ENCODE measurements at regions not wholly inside any gene's neighbourhood (a gene's known extent, or its start where the extent isn't known, plus 50 kb on each side); places are given as distances from the start of the nearest gene placed in this dataset.
A peak's percentile ranks its signal among the peaks of the same experiment; 100 is the strongest.

DNA sequence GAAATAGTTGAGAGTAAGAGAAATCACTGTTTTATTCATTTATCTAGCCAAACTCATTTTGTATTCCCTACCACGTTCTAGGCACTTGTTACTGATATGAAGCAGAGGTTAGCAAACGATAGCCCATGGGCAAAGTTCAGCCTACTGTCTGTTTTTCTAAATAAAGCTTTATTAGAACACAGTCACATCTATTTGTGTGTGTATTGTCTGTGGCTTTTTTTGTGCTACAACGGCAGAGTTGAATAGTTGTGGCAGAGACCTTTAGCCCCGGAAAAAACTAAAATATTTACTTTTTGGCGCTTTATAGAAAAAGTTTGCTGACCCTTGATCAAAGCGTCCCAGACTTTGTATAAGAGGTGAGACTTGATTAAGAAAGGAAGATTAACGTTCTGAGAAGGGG, 289.1 kb upstream of the CFAP20DC start:
- DNase-seq (ENCODE audit: low spot score): no peak

DNA sequence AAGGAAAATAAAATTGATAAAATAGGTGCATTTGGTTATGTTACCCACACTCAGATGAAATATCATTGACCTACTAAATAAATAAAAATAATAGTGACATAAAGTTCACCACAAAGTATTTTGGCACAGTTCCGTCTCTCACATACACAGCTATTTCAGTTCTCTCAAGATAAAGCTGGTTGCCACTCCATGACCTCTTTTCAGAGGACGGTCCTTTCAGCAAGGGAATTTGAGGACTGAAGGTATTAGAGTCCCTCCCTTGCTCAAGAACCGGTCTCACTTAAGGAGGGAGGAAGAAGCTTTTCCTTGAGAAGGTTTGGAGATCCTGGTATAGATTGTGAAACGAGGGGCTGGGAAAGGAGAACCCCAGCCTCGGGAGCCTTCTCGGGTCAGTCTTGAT, 285.5 kb upstream of the CFAP20DC start:
- no peak for DNase-seq (ENCODE audit: low spot score)

DNA sequence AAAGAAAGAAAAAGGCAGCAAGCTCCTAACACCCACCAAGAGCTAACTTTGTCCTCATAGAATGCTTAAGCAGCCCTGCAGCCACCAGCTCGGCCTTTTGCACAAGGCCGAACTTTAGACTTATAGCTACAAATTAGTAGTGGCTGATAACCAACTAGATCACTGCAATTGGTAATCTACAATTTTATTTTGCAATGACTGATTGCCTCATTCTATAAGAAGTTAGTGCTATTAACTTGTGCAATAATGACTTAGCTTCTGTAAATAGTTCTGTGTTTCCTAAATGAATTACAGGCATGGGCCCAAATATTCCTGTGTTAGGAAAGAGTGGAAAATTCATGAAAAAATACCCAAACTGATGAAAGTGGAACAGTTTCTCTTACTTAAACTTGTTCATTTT, 284.8 kb upstream of the CFAP20DC start:
- DNase-seq (ENCODE audit: low spot score): no peak

DNA sequence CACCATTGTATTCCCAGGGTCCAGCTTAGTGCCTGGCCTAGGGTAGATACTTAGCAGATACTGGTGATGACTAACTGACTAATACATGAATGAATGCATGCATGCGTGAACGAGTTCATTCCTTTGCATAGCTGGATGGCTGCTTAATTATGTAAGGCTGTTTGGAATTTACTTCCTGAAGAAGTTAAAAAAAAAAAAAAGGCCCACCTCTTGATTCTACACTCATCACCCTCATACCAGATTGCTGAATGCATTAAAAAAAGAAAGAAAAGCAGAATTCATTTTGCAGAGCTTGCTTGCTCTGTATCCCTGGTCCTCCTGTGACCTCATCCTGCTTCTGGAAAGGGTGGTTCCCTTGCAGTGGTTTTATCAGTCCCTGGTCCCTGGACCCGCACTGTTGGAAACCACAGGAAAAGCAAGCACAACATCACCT, 277.6 kb upstream of the CFAP20DC start:
- no peak for DNase-seq (ENCODE audit: low spot score)

DNA sequence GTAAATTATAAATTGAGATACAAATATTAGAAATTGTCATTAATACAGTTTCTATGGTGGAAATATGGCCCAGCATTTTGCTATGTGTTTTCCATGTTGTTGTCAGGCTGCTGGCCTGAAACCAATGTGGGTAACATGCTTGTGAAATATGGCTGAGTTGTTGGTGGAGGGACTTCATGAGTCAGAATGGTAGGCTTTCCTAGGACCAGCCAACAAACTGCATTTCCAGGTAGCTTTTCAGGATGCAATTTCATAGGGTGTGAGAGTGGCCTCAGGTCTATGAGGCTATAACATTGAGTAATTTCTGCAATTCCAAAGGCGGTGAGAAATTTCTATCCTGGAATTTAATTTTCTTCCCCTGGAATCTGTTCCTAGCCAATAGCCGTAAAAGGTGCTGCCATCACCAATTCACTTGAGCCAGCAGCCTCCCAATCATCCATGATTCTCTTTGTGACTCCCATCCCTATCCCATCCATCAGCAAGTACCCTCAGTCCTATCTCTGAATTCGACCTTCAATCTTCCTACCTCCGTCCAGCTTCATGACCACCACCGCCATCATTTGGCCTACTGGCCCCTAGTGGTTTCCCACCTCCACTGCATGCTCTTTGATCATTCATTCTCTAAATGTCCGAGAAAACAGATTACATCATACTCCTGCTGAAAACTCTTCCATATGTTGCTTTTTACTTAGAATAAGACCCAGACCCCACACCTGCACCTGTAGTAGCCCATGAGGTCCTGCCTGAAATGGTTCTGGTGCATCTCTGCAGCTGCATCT, 276.6 kb upstream of the CFAP20DC start:
- DNase-seq (ENCODE audit: low spot score): no peak

DNA sequence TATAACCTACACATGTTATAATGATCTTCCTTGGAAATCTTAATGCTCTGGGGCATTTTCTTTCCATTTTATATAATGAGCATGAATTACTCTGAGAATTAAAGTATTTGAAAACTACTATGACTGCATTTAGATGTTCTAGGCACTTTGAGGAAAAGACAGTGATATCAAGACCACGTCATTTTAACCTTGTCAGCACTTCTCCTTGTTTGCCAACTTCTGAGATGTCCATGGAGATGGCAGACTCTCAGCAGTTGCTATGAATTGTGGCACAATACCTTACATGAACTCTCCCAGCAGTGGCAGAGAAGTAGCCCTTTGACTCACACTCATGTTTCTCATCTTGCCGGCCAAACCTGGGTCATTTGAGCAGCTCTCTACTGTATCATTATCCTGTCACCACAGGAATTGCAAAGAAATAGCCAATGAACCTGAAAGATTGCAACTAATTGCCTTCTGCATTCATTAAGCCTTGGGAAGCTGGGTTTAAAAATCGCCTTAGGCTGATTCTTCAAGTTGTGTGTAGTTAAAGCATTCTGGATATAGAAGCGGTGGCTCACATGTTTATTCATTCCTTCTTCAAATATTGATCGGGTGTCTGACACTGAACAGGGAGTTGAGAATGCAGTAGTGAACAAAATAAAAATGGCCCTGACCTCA, 272.2 kb upstream of the CFAP20DC start:
- no peak for DNase-seq (ENCODE audit: low spot score)

DNA sequence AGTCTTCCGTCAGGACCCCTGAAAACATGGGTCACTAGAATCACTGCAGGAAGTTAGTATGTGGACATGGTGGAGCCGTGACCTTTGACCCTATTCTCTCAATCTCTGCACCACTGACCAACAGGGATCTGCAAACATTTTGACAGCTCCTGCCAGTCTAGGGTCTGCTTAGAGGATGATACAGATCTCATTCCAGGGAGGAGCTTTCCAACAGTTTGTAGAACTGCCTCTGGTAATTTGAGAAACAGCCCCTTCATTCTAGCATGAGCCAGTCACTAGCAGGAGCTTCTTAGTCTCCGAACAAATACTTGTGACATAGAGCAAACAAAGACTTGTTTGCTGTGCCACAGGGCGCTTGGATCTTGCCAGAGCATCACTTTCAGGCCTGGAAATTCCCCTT, 270.3 kb upstream of the CFAP20DC start:
- no peak for DNase-seq (ENCODE audit: low spot score)

DNA sequence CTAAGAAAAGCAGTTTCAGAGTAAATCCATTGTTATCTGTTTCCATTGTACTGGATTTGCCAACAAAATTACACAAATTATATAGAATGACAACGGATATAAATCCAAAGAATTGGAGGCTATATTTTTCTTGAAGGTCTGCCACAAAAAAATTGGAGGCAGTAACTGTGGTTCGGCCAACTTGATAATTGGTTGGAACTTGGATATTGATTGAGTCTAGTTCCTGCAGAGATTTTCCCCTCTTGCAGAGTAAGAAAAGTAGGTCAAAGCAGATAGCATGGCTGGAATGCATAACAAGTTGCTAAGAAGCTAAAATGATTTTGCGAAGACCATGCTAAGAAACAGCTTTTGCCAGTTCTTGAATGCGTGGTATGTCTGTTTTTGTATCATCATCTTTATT, 269.6 kb upstream of the CFAP20DC start:
- no peak for DNase-seq (ENCODE audit: low spot score)

DNA sequence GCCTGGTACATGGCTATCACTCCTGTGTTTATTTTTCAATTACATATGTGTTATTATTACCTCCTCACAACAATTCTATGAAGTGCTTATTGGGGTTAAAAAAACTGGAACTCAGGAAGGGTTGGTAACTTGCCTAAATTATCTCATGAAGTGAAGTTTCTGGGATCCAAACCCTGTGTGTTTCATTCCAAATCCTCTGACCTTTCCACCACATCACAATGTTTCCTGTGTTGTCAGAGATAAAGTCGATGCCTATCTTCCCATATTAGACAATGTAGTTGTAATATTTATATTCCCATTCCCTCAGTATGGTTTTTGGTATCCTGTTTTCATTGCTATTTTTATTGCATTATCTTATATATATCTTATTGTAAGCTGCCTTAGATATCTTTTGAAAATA, 269.1 kb upstream of the CFAP20DC start:
- no peak for DNase-seq (ENCODE audit: low spot score)

DNA sequence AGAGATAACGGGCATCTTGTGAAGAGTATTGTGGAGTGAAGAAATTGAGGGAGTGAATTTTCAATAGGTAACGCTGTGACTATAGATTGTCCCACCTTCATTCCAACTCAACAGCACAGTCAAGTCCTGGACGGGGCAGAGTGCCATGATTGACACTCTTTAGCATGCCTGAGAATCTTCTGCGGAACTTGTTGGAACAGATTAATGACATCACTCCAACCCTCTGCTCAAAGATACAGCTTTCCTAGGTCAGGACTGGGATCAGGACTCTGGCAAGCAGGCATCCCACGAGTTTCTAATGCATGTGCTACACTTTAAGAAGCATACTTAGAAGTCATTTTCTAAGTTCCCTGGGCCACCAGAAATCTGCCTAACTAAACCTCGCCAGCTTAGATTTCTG, 267.6 kb upstream of the CFAP20DC start:
- DNase-seq (ENCODE audit: low spot score): no peak

DNA sequence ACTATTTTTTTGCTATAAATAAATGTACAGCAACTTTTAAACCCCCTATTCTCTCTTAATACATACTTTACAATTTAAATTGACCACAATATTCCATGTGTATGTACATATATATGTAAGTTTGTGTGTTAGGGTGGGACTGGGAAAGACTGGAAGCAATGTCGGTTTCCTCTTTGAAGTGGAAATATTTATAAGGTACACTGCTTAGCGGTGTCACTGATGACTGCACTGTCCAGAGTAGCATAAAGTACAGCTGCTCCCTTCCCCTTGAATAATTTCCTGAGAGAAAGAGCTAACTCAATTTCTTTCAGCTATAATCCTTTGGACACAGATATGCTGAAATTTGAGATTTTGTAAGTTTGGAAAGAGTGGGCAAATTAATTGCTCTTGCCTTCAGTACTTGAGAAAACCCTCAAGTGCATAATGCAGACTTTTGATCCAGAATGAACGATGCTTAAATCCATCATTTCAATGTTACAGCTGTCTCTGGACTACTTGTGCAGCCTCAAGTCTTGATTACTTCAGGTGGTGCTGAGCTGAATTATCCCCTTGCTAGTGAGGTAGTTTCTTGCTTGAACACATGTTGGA, 267.0 kb upstream of the CFAP20DC start:
- DNase-seq (ENCODE audit: low spot score): no peak

DNA sequence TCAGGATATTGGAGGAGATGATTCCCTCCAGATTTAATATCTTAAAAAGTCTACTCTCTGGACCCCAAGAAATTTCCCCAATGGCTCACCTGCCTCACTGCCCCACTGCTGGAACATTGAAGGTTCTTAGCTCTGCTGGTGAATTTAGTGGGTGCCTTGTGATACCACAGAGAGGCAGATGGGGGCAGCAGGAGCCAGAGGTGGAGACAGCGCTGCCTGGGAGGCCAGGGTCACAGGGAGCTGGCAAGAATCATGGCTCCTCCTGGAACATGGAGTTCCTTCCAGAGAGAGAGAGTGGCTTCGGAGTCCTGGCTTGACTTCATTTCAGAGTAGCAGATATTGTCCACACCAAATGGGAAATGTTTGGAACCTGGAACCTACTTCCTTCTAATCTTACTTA, 263.5 kb upstream of the CFAP20DC start:
- peak; percentile 79 for DNase-seq (ENCODE audit: low spot score)

DNA sequence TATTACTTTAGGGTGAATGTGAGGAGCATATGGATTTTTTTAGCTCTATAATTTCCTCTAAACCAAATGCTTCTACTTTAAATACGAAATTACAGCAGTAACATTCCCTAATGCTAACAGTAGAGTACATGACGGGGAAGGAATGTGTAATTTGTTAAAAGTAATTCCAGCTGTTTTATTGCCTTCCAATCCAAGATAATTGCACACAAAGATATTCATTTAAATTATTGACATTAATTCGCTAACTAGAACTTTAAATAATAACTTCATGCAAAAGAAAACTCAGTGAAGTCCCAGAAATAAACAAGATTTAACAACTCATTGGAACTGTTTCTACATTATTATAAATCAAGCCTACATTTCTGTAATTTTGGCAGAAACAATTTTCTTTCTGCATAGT, 261.4 kb upstream of the CFAP20DC start:
- no peak for DNase-seq (ENCODE audit: low spot score)

DNA sequence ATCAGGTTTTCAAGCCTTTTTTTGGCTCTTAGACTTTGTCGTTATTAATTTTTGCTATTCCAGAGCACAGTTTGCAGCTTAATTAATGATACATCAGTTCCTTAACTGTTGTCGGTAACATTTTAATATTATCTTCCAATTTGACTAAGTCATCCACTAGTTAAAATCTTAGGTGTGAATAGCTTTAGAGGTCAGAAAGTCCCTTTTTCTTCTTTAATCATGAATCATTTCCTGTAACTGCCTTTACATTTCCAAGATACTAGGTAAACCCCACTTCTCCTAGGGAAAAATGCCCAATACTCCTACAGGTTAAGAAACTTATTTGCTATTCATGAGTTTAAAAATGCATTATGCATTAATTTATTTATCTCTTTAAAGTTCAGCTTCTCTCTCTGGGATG, 260.9 kb upstream of the CFAP20DC start:
- DNase-seq (ENCODE audit: low spot score): no peak

DNA sequence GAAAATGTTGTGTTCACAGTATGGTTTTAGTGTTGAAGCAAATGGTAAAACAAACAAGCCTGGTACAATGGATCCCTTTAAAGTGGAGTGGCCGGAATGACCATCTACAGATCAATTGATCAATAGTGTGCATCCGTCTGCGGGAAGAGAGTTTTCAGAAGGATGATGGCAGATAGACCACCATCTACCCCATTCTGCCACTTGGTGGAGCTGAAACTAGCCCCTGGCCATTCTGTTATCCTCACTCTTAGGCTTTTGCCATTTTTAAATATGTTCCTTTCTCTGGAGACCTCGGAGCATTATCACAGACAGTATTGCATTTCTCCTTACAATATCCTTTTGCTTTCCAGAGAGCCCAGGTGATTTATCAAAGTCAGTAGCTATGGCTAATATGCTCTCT, 258.9 kb upstream of the CFAP20DC start:
- DNase-seq (ENCODE audit: low spot score): no peak

DNA sequence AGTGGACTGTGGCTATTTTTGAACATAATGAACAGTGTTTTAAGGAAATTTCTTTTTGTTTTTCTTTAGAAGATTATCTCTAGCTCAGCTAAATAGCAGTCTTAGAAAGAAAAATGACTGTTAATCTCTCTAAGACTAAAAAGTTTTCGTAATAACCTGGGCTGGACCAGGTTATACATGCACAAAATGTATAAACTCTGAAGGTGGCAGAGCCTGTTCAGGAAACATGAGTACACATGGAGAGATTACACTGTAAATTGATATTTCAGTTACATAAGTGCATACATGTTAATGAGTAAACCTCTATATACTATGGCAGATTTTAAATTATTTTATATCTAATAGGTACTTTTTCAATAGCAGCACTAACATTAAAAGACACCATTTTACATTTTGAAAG, 258.2 kb upstream of the CFAP20DC start:
- no peak for DNase-seq (ENCODE audit: low spot score)

DNA sequence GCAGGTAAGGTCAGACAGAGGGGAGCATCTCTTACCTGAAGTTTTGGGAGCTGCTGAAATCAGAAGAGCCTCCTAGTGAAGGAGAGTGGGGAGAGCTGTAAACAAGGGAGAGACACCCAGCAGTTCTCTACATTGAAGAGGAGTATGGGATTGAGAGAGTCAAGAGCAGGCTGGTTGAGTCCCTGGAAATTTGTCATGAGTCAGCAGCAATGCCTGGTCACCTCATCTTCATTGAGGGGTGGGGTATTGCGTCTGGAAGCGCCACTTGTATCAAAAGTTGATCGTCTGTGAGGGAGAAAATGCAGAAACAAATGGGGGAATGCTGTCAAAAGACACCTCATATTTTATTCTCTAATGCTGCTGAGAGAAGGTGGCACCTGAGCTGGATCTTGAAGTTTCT, 256.6 kb upstream of the CFAP20DC start:
- no peak for DNase-seq (ENCODE audit: low spot score)

DNA sequence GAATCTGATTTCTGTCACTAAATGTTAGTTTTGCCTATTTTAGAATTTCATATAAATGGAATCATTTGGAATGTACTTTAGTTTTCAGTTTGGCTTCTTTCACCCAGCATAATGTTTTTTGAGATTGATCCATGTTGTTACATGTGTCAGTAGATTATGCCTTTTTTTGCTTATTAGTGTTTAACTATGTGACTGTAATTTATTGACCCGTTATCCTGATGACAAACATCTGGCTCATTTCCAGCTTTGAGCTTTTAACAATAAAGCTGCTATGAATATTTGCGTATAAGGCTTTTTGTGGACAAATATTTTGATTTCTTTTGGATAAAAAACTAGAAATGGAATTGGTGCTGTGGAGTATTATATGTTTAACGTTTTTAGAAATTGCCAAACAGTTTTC, 254.5 kb upstream of the CFAP20DC start:
- no peak for DNase-seq (ENCODE audit: low spot score)

DNA sequence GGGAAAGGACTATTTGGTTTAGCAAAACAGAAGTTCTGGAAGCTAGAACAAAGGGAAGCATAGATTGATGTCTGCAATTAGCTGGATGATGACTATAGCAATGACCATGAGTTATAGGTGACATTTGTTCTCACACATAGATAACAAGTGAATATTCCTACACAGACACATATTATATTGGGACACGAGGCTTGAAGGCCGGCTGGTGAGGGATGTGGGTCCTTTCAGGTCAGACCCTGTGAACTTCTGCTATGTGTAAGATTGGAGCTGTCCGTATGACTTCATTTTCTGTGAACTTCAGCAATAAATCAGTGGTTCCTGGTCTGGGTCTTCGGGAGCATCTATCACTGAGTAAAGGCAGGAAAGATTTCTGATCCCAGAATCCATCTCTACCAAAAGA, 253.6 kb upstream of the CFAP20DC start:
- DNase-seq (ENCODE audit: low spot score): no peak

DNA sequence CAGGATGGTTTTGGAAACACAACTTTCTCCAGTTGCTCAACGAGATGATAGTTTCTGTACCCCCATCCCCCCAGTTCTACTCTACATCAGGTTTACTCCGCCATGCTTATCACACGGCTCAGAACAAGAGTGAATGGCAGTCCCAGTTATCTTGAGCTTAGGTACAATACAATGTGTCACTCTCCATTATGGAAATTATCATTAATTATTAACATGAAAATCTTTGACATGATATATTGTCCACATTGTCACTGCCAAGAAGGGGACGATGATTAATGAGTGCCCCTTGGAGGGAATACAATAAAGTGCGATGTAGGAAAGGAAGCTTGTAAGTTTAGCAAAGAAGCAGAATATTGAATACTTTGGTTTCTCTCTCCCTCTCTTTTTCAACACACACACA, 252.6 kb upstream of the CFAP20DC start:
- no peak for DNase-seq (ENCODE audit: low spot score)

DNA sequence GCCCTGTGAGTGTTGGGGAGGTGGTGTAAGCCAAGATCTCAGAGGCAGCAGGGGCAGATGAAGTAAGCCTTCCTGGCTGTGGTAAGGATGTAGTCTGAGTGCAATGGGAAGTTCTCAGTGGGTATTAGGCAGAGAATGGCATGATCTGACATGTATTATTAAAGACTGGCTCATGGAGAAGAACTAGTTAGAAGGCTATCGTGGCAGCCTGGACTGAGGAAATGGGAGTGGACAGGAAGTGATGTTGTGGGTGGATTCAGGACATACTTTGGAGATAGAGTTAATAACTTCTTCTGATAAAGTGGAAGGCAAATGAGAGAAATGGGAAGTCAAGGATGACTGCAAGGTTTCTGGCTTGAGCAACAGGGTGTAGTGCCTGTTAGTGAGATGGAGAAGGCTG, 250.9 kb upstream of the CFAP20DC start:
- no peak for DNase-seq (ENCODE audit: low spot score)

DNA sequence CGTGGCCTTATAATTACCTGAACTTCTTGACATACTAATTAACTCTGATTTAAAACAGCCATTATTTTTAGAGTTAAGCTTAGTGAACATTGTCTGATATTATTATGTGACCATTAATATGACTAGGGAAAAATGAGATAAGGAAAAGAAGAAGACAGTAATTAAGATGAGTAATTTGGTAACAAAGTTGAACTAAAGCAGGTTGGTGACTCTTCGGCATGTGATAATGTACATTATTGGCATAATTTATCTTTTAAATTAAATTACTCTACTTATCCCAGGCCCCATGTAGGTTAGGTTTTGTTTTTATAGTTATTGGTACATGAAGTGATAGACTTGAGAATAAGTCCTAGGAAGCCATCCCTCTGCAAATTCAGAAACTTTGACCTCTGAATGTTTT, 249.7 kb upstream of the CFAP20DC start:
- DNase-seq (ENCODE audit: low spot score): no peak

DNA sequence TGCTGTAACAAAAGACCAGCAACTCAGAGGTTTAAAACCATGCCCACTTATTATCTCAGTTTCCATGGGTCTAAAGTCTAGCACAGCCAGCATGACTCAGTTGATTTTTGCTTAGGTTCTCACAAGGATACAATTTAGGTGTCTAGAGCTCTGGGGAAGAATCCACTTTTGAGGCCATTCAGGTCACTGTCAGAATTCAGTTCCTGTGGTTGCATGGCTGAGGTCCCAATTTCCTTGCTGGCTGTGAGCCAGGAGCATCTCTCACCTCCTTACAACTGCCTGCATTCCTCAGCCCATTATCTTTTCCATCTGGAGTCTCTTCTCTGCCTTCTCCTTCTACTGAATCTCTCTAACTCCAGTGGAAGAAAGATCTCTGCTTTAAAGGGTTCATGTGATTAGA, 240.5 kb upstream of the CFAP20DC start:
- DNase-seq (ENCODE audit: low spot score): no peak

DNA sequence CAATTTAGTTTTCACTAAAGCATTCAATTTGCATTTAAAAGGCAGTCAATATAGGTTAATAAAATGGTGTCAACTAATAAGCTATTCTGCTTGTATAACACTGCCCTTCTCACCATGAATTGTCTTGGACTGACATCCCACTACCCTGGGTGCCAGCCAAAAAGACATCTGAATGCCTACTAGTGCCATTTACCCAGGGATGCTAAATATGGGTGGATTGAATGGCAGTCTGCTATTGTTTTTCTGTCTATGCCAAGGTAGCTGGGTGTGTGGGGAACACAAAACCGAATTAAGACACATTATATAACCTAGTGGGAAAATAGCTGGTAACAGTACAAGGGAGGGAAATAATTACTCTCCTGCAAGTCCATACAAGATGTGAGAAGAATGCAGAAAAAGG, 240.0 kb upstream of the CFAP20DC start:
- no peak for DNase-seq (ENCODE audit: low spot score)
